Hepatocyte (in vitro differentiated cells): ENCODE measurements at regions not wholly inside any gene's neighbourhood (a gene's known extent, or its start where the extent isn't known, plus 50 kb on each side); places are given as distances from the start of the nearest gene placed in this dataset.

Experiments
- DNase-seq: peaks from one replicate; pipeline ENCODE4 v3.0.0-alpha.2; 2016; ENCODE audit warnings: low spot score
- H2AFZ ChIP-seq: fragments of 200-600 bp; sonication (generic); 2 replicates; pipeline ENCODE4 v1.6.0; 2016; ENCODE audit warnings: antibody characterized with exemption, mild to moderate bottlenecking
- H3K27ac ChIP-seq: fragments of 200-600 bp; sonication (generic); 2 replicates; pipeline ENCODE4 v1.5.1; 2016; ENCODE audit warnings: mild to moderate bottlenecking
- H3K27me3 ChIP-seq: fragments of 200-600 bp; sonication (generic); 2 replicates; pipeline ENCODE4 v1.6.1; 2016
- H3K36me3 ChIP-seq: fragments of 200-600 bp; sonication (generic); replicated peaks from 2 replicates; pipeline ENCODE4 v1.5.1; 2016; ENCODE audit warnings: low read depth; ENCODE audit not compliant: insufficient read depth
- H3K4me1 ChIP-seq: fragments of 200-600 bp; sonication (generic); 2 replicates; pipeline ENCODE4 v1.5.1; 2016; ENCODE audit warnings: mild to moderate bottlenecking, moderate library complexity; ENCODE audit not compliant: insufficient read depth
- H3K4me2 ChIP-seq: fragments of 200-600 bp; sonication (generic); 2 replicates; pipeline ENCODE4 v1.6.0; 2016
- H3K4me3 ChIP-seq: fragments of 200-600 bp; sonication (generic); 2 replicates; pipeline ENCODE4 v1.5.1; 2016; ENCODE audit warnings: mild to moderate bottlenecking
- H3K79me2 ChIP-seq: fragments of 200-600 bp; sonication (generic); 2 replicates; pipeline ENCODE4 v1.6.0; 2017; ENCODE audit warnings: mild to moderate bottlenecking
- H3K9me2 ChIP-seq: fragments of 200-600 bp; sonication (generic); replicated peaks from 2 replicates; pipeline ENCODE4 v1.6.0; 2017; ENCODE audit warnings: mild to moderate bottlenecking; ENCODE audit not compliant: insufficient read depth
- H3K9me3 ChIP-seq: fragments of 200-600 bp; sonication (generic); 2 replicates; pipeline ENCODE4 v1.5.1; 2016; ENCODE audit warnings: low read depth, mild to moderate bottlenecking
- H4K20me1 ChIP-seq: fragments of 200-600 bp; sonication (generic); 2 replicates; pipeline ENCODE4 v1.6.0; 2016; ENCODE audit warnings: mild to moderate bottlenecking; ENCODE audit not compliant: insufficient read depth, poor library complexity, severe bottlenecking
- EZH2 ChIP-seq: fragments of 200-600 bp; sonication (generic); IDR thresholded peaks from 2 replicates; pipeline ENCODE4 v1.6.1; 2016; ENCODE audit warnings: antibody characterized with exemption, mild to moderate bottlenecking, borderline replicate concordance
- EZH2phosphoT487 ChIP-seq: fragments of 200-600 bp; sonication (generic); IDR thresholded peaks from one replicate; pipeline ENCODE4 v1.6.1; 2018; ENCODE audit warnings: antibody characterized with exemption, mild to moderate bottlenecking, low read depth, moderate library complexity; ENCODE audit not compliant: unreplicated experiment, severe bottlenecking
- WGBS: methylation state at CpG from one replicate; pipeline ENCODE4 v1.1.6; 2016; ENCODE audit warnings: low lambda C conversion rate; ENCODE audit errors: missing lambda C conversion rate; 5-methylcytosine and 5-hydroxymethylcytosine counted together
- TF ChIP-seq, protein P1 (sequence below): fragments of 200-600 bp; sonication (generic); IDR thresholded peaks from 2 replicates; pipeline ENCODE4 v1.5.1; 2016; ENCODE audit warnings: antibody characterized with exemption, mild to moderate bottlenecking; ENCODE audit not compliant: poor library complexity

DNA sequence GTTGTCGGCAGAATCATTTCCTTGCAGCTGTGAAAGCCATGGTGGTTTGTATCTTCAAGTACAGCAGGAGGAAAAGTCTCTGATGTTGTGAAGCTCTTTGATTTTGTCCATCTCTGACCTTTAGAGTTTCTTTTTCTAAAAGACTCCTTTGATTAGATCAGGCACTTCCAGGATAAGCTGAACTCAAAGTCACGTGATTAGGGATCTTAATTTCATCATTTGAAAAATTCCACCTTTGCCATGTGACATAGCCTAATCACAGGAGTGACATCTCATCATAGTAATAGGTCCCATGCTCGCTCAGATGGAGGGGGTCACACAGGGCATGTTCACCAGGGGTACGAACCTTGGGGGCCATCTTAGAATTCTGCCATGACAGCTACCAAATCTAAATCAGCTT lies 441.5 kb upstream of the CDH4 start:
- Histone ChIP-seq H3K27me3 (no peaks in the 10 kb centered on the region), H3K4me3 (no peak overlapping the region), H3K9me3 (no peaks in the 10 kb centered on the region), H2AFZ (no peak overlapping the region), H3K36me3 (no peaks in the 10 kb centered on the region), H4K20me1 (no peaks in the 10 kb centered on the region), H3K27ac (no peak overlapping the region), H3K9me2 (no peaks in the 10 kb centered on the region), H3K79me2 (no peaks in the 10 kb centered on the region), H3K4me1 (no peaks in the 10 kb centered on the region), H3K4me2 (no peak overlapping the region)
- WGBS, result 90% methylated on average over 4 of the region's 4 CpGs
- no peak for DNase-seq
- TF ChIP-seq, protein P1, sequence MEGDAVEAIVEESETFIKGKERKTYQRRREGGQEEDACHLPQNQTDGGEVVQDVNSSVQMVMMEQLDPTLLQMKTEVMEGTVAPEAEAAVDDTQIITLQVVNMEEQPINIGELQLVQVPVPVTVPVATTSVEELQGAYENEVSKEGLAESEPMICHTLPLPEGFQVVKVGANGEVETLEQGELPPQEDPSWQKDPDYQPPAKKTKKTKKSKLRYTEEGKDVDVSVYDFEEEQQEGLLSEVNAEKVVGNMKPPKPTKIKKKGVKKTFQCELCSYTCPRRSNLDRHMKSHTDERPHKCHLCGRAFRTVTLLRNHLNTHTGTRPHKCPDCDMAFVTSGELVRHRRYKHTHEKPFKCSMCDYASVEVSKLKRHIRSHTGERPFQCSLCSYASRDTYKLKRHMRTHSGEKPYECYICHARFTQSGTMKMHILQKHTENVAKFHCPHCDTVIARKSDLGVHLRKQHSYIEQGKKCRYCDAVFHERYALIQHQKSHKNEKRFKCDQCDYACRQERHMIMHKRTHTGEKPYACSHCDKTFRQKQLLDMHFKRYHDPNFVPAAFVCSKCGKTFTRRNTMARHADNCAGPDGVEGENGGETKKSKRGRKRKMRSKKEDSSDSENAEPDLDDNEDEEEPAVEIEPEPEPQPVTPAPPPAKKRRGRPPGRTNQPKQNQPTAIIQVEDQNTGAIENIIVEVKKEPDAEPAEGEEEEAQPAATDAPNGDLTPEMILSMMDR, result no peak
- TF ChIP-seq EZH2, result no peak
- TF ChIP-seq EZH2phosphoT487, result no peak

DNA sequence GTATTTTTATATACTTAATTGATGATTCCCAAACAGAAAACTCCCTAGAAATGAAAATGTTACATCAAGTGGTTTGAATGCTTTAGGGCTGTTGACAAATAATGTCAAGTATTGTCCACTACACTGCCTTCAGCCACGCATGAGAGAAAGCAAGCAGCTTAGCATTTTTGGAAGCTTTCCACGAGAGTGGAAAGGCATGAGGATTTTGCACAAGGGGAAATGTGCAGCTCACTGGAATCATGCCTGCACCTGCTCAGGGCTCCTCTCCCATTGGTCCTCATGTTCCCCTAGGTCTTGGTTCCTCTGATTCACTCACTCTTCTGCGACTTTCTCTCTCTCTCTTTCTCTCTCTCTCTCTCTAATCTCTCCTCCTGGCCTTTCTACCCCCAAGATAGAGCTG lies 439.5 kb upstream of the CDH4 start:
- Histone ChIP-seq H3K4me1 (no peaks in the 10 kb centered on the region), H3K27ac (no peak overlapping the region), H3K27me3 (no peaks in the 10 kb centered on the region), H3K9me3 (no peaks in the 10 kb centered on the region), H3K36me3 (no peaks in the 10 kb centered on the region), H3K9me2 (no peaks in the 10 kb centered on the region), H3K4me2 (no peak overlapping the region), H3K4me3 (no peak overlapping the region), H3K79me2 (no peaks in the 10 kb centered on the region), H4K20me1 (no peaks in the 10 kb centered on the region), H2AFZ (no peak overlapping the region)
- TF ChIP-seq EZH2phosphoT487 (no peak), EZH2 (no peak)
- TF ChIP-seq, protein P1, result no peak
- DNase-seq, result no peak
- 76% methylated on average over 3 of the region's 3 CpGs for WGBS

GRCh38 chr20:60813066-60813465 lies 439.0 kb upstream of the CDH4 start:
- H2AFZ ChIP-seq, result no peak overlapping the region
- DNase-seq, result no peak
- H3K36me3 ChIP-seq, result no peaks in the 10 kb centered on the region
- H3K9me3 ChIP-seq, result no peaks in the 10 kb centered on the region
- no peaks in the 10 kb centered on the region for H4K20me1 ChIP-seq
- H3K27me3 ChIP-seq, result no peaks in the 10 kb centered on the region
- WGBS, result 89% methylated on average over 5 of the region's 5 CpGs
- H3K27ac ChIP-seq, result no peak overlapping the region
- no peaks in the 10 kb centered on the region for H3K4me1 ChIP-seq
- H3K4me2 ChIP-seq, result no peak overlapping the region
- H3K4me3 ChIP-seq, result no peak overlapping the region
- no peaks in the 10 kb centered on the region for H3K79me2 ChIP-seq
- no peaks in the 10 kb centered on the region for H3K9me2 ChIP-seq
- TF ChIP-seq EZH2phosphoT487 (no peak), EZH2 (no peak)
- TF ChIP-seq, protein P1, result no peak

DNA sequence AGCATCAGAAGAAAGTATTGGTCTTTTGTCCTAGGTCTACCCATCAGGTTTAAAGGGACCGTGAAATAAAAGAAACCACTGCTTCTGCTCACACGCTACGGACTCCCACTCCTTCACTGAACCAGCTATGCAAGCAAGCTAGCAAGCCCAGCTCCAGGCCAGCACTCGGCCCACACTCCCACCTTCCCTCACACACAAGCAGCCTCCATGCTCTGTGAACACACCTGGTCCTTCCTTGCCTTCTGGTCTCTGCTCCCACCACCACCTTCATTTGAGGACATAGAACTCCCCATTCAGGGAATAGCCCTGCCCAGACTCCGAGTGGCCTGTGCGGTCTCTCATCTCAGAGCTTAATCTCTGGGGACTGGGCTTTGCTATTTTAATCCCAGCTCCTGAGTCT lies 436.4 kb upstream of the CDH4 start:
- no peak for DNase-seq
- Histone ChIP-seq H3K4me3 (no peak overlapping the region), H3K9me3 (no peaks in the 10 kb centered on the region), H3K9me2 (no peaks in the 10 kb centered on the region), H4K20me1 (no peaks in the 10 kb centered on the region), H2AFZ (no peak overlapping the region), H3K4me1 (no peaks in the 10 kb centered on the region), H3K27me3 (no peaks in the 10 kb centered on the region), H3K27ac (no peak overlapping the region), H3K4me2 (no peak overlapping the region), H3K36me3 (no peaks in the 10 kb centered on the region), H3K79me2 (no peaks in the 10 kb centered on the region)
- TF ChIP-seq, protein P1, result no peak
- TF ChIP-seq EZH2phosphoT487, result no peak
- no peak for TF ChIP-seq EZH2
- WGBS, result 91% methylated on average over 6 of the region's 6 CpGs
